D721Med (cell line): ENCODE measurements at regions not wholly inside any gene's neighbourhood (a gene's known extent, or its start where the extent isn't known, plus 50 kb on each side); places are given as distances from the start of the nearest gene placed in this dataset.

Experiments used
- DNase-seq: peaks from one replicate; pipeline ENCODE4 v3.0.0; 2011; ENCODE audit warnings: low spot score; ENCODE audit not compliant: insufficient read length
- FAIRE-seq: peaks from 2 replicates; lab custom pipeline; 2011; peaks lifted over from hg19 to GRCh38; lab: Jason Lieb, UNC
- CTCF ChIP-seq: IDR thresholded peaks from 2 replicates; pipeline ENCODE4 v1.5.1; 2012; ENCODE audit warnings: mild to moderate bottlenecking, control low read depth; ENCODE audit not compliant: insufficient read depth; ENCODE audit errors: missing control alignments

GRCh38 chr11:98183034-98183433 lies 837.7 kb upstream of the CNTN5 start:
- no peak for TF ChIP-seq CTCF
- DNase-seq (no peak), FAIRE-seq (no peak)

GRCh38 chr11:98185245-98185644 lies 835.5 kb upstream of the CNTN5 start:
- FAIRE-seq, result no peak
- no peak for DNase-seq
- no peak for TF ChIP-seq CTCF

DNA sequence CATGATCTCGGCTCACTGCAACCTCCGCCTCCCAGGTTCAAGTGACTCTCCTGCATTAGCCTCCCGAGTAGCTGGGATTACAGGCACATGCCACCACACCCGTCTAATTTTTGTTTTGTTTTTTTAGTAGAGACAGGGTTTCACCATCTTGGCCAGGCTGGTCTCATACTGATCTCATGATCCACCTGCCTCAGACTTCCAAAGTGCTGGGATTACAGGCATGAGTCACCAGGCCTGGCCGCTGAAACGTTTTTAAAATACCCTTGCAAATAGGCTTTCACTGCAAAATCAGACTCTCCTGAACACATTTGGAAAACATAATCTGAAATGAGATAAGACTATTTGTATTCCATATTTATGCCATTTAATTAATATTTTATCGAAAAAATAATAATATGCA lies 826.1 kb upstream of the CNTN5 start:
- no peak for TF ChIP-seq CTCF
- FAIRE-seq (no peak), DNase-seq (no peak)

- peak; percentile 29 for FAIRE-seq
- DNase-seq, result no peak
- no peak for TF ChIP-seq CTCF
Observed at GRCh38 chr11:98195300-98195699, 825.4 kb upstream of the CNTN5 start.

GRCh38 chr11:98207086-98207485 lies 813.7 kb upstream of the CNTN5 start:
- no peak for DNase-seq
- FAIRE-seq, result no peak
- no peak for TF ChIP-seq CTCF

DNA sequence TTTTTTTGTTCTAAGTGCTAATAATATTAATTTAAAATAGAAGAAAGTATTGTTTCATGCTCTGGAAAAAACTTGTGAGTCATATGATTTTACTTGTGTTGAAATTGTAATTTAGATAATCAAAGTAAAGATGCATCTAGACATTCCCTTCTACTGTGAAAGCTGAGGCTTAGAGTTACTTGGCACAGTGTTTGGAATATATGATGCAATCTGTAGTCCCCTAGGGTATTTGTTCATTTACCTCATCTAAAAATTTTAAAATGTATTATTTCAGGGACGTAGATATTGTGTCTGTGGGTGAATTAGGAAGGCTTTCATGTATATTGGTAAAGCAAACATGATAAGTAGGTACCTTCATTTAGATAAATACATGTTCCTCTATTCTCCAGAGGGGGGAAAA lies 793.5 kb upstream of the CNTN5 start:
- no peak for TF ChIP-seq CTCF
- DNase-seq (no peak), FAIRE-seq (no peak)

DNA sequence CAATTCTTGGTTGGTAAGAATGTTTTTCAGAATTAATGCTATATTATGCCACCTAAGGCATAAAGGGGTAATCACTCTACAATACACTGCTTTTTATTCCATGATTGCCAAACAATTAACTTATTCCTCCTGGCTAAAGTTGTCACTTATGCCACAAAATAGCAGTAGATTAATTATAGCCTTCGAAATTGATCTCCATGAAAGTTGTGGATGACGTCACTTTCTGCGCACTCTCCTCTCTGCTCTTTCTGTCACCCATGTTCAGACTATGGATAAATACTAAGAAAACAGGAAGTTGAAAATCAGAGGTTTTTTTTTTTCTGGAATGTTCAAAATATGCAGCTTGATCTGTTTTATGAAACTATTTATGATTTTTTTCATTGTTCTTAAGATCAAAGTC lies 790.1 kb upstream of the CNTN5 start:
- DNase-seq (no peak), FAIRE-seq (no peak)
- no peak for TF ChIP-seq CTCF
